KMS-11 (cell line): ENCODE measurements at regions not wholly inside any gene's neighbourhood (a gene's known extent, or its start where the extent isn't known, plus 50 kb on each side); places are given as distances from the start of the nearest gene placed in this dataset.
"Not testable (repeated sequence)": the region's sequence is repeated elsewhere in the genome, so short reads cannot be mapped to it uniquely, and the experiment has no call there.

ENCODE experiments used
- H2AFZ ChIP-seq: fragments of 200-600 bp; sonication (generic); 2 replicates; pipeline ENCODE4 v1.6.1; 2016; ENCODE audit warnings: antibody characterized with exemption, mixed run types, low read depth
- H3K27ac ChIP-seq: fragments of 200-600 bp; sonication (generic); 2 replicates; pipeline ENCODE4 v1.6.1; 2016; ENCODE audit warnings: mild to moderate bottlenecking, mixed run types
- H3K27me3 ChIP-seq: fragments of 200-600 bp; sonication (generic); 2 replicates; pipeline ENCODE4 v1.6.1; 2017; ENCODE audit warnings: mild to moderate bottlenecking, low read depth, mixed run types, moderate library complexity; ENCODE audit not compliant: insufficient read depth
- H3K36me3 ChIP-seq: fragments of 200-600 bp; sonication (generic); 2 replicates; pipeline ENCODE4 v1.6.1; 2017; ENCODE audit warnings: mild to moderate bottlenecking, mixed run types; ENCODE audit not compliant: insufficient read depth
- H3K4me1 ChIP-seq: fragments of 200-600 bp; sonication (generic); 2 replicates; pipeline ENCODE4 v1.6.1; 2016; ENCODE audit warnings: mild to moderate bottlenecking, low read depth, mixed run types; ENCODE audit not compliant: poor library complexity, severe bottlenecking
- H3K4me2 ChIP-seq: fragments of 200-600 bp; sonication (generic); 2 replicates; pipeline ENCODE4 v1.7.0; 2016; ENCODE audit warnings: mild to moderate bottlenecking, mixed run types
- H3K4me3 ChIP-seq: fragments of 200-600 bp; sonication (generic); IDR thresholded peaks from 2 replicates; pipeline ENCODE4 v1.6.1; 2017; ENCODE audit warnings: low read depth, low read length, mixed read lengths; ENCODE audit not compliant: insufficient read depth
- H3K79me2 ChIP-seq: fragments of 200-600 bp; sonication (generic); 2 replicates; pipeline ENCODE4 v1.6.1; 2016; ENCODE audit warnings: low read depth, mixed run types; ENCODE audit not compliant: insufficient read depth
- H3K9ac ChIP-seq: fragments of 200-600 bp; sonication (generic); 2 replicates; pipeline ENCODE4 v1.6.1; 2016; ENCODE audit warnings: mild to moderate bottlenecking, mixed run types
- H4K20me1 ChIP-seq: fragments of 200-600 bp; sonication (generic); 2 replicates; pipeline ENCODE4 v1.6.1; 2016; ENCODE audit warnings: mild to moderate bottlenecking, mixed run types; ENCODE audit not compliant: insufficient read depth
- CTCF ChIP-seq: fragments of 200-600 bp; sonication (generic); conservative IDR thresholded peaks from 2 replicates; pipeline ENCODE4 v1.6.1; 2017; ENCODE audit warnings: low read depth, mild to moderate bottlenecking, antibody characterized with exemption, low read length, moderate library complexity, mixed read lengths

DNA sequence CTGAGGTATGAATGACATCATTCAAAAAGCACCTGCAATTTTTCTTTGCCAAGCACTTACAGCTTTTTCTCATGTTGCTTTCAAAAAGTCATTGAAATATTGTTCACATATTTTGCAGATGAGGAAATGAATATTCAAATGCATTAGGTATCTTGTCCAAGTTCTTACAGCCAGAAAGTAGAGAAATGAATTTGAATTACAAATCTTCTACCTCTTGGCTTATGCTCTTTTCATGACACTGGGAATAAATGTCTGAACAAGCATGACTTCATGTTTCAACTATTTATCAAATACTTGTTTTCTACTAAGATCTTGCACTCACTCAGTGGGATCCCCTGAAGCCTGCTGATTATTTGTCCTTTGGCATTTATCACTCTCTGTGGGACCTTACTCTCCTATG, 267.2 kb upstream of the BTG1 start:
- peaks cover 10% of the 10 kb centered on the region for H3K4me1 ChIP-seq
- no peak for TF ChIP-seq CTCF
- no peaks in the 10 kb centered on the region for H3K27me3 ChIP-seq
- no peak overlapping the region for H3K27ac ChIP-seq
- no peaks in the 10 kb centered on the region for H4K20me1 ChIP-seq
- no peak overlapping the region for H3K4me2 ChIP-seq
- H3K79me2 ChIP-seq, result no peaks in the 10 kb centered on the region
- H2AFZ ChIP-seq, result no peak overlapping the region
- no peak overlapping the region for H3K9ac ChIP-seq
- H3K36me3 ChIP-seq, result no peaks in the 10 kb centered on the region
- H3K4me3 ChIP-seq, result no peak overlapping the region

DNA sequence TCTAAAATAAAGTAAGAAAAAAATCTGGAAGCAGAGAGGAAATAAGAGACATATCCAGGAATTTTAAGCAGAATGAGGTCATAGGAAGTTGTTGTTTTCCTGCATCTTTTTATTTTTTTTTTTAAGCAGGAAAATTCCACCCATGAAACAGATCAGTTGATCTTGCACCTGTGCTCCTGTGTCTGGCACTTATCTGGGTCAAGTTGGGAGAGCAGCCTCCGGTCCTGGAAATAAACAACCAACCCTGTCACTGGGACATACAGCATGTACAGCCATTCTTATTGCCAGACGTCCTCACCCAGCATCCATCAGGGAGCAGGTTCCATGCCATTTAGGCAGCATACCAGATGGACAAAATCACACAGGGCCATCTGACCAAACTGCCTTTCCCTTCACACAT, 266.0 kb upstream of the BTG1 start:
- Histone ChIP-seq H3K4me2 (no peak overlapping the region), H3K79me2 (no peaks in the 10 kb centered on the region), H3K36me3 (no peaks in the 10 kb centered on the region), H4K20me1 (no peaks in the 10 kb centered on the region), H3K4me1 (peaks cover 14% of the 10 kb centered on the region), H3K9ac (no peak overlapping the region), H3K4me3 (no peak overlapping the region), H2AFZ (no peak overlapping the region), H3K27ac (no peak overlapping the region), H3K27me3 (no peaks in the 10 kb centered on the region)
- no peak for TF ChIP-seq CTCF

DNA sequence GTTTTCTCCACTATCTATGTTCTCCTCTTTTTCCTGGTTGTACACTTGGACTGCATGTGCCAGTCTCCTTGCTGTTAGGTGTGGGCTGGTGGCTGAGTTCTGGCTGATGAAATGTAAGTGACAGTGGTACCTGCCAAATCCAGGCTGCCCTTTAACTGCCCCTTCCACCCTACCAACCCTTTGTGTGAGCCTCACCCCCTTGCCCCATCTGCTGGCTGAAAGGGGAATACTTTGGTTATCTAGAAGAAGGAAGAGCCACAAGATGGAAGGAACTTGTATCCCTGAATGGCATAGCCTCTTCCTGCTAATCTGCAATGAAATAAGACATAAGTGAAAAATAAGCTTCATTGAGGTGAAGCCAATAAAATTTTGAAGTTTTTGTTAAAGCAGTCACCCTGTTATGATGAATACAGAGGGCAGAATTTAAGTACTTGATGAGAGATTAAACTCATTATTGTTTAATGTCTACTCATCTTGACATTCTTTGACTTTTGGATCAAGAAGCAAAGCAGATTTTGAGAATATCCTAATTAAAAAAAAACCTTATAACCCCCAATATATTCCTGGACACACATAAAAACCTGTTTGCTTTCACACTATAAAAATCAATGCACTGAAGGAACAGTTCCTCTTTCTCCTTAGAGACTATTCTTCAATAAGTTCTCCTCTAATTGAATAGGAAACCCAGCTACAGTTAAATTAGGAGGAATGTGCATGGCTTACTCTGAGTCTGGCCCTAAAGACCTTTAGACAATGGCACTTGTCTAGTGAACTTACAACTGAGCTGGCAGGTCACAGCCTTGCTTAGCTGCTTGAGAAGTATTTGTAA, 262.6 kb upstream of the BTG1 start:
- TF ChIP-seq CTCF, result peak; percentile 71
- Histone ChIP-seq H3K4me2 (no peak overlapping the region), H3K9ac (no peak overlapping the region), H2AFZ (no peak overlapping the region), H3K4me3 (no peak overlapping the region), H3K27ac (no peak overlapping the region), H3K79me2 (no peaks in the 10 kb centered on the region), H3K27me3 (no peaks in the 10 kb centered on the region), H3K36me3 (no peaks in the 10 kb centered on the region), H4K20me1 (no peaks in the 10 kb centered on the region), H3K4me1 (peaks cover 34% of the 10 kb centered on the region)

DNA sequence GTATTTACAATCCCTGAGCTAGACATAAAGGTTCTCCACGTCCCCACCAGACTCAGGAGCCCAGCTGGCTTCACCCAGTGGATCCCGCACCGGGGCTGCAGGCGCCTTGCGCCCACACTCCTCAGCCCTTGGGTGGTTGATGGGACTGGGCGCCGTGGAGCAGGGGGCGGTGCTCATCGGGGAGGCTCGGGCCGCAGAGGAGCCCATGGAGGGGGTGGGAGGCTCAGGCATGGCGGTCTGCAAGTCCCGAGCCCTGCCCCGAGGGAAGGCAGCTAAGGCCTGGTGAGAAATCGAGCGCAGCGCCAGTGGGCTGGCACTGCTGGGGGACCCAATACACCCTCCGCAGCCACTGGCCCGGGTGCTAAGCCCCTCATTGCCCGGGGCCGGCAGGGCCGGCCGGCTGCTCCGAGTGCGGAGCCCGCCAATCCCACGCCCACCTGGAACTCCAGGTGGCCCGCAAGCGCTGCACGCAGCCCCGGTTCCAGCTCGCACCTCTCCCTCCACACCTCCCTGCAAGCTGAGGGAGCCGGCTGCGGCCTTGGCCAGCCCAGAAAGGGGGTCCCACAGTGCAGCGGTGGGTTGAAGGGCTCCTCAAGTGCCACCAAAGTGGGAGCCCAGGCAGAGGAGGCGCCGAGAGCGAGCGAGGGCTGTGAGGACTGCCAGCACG, 260.9 kb upstream of the BTG1 start:
- H3K27ac ChIP-seq, H3K79me2 ChIP-seq, H3K4me3 ChIP-seq, H4K20me1 ChIP-seq, H3K9ac ChIP-seq, H3K36me3 ChIP-seq, H3K4me2 ChIP-seq, H2AFZ ChIP-seq, H3K27me3 ChIP-seq: not testable (repeated sequence)
- H3K4me1 ChIP-seq, result peaks cover 49% of the 10 kb centered on the region

- not testable (repeated sequence) for H3K36me3 ChIP-seq, H2AFZ ChIP-seq, H3K4me2 ChIP-seq, H3K27ac ChIP-seq, H3K79me2 ChIP-seq, H3K27me3 ChIP-seq, H3K4me3 ChIP-seq, H3K9ac ChIP-seq, H4K20me1 ChIP-seq
- peaks cover 49% of the 10 kb centered on the region for H3K4me1 ChIP-seq
These were observed 260.2 kb upstream of the BTG1 start for GRCh38 chr12:92405801-92406251.
